SK-N-DZ (cell line): ENCODE measurements at regions not wholly inside any gene's neighbourhood (a gene's known extent, or its start where the extent isn't known, plus 50 kb on each side); places are given as distances from the start of the nearest gene placed in this dataset.
"Not testable (repeated sequence)": the region's sequence is repeated elsewhere in the genome, so short reads cannot be mapped to it uniquely, and the experiment has no call there.

Experiments used
- DNase-seq: peaks from one replicate; pipeline ENCODE4 v3.0.0-alpha.2; 2015; ENCODE audit warnings: low spot score

GRCh38 chr7:136419740-136420139 lies 442.6 kb upstream of the MTPN start:
- DNase-seq = not testable (repeated sequence)

- no peak for DNase-seq
These were observed 435.8 kb upstream of the MTPN start for GRCh38 chr7:136412952-136413351.

GRCh38 chr7:136405931-136406777 lies 429.0 kb upstream of the MTPN start:
- DNase-seq = peak; percentile 79

- DNase-seq = no peak
These were observed 426.4 kb upstream of the MTPN start for GRCh38 chr7:136403591-136403990.

GRCh38 chr7:136400877-136401276 lies 423.7 kb upstream of the MTPN start:
- DNase-seq = no peak

GRCh38 chr7:136399385-136399784 lies 422.2 kb upstream of the MTPN start:
- no peak for DNase-seq

- DNase-seq = no peak
These were observed 415.7 kb upstream of the MTPN start for GRCh38 chr7:136392856-136393255.

- no peak for DNase-seq
These were observed 414.2 kb upstream of the MTPN start for GRCh38 chr7:136391371-136391770.

- no peak for DNase-seq
These were observed 412.8 kb upstream of the MTPN start for GRCh38 chr7:136389933-136390332.

GRCh38 chr7:136386876-136387275 lies 409.7 kb upstream of the MTPN start:
- no peak for DNase-seq

- not testable (repeated sequence) for DNase-seq
These were observed 394.2 kb upstream of the MTPN start for GRCh38 chr7:136371409-136371808.

GRCh38 chr7:136370137-136370536 lies 393.0 kb upstream of the MTPN start:
- no peak for DNase-seq

GRCh38 chr7:136369225-136369624 lies 392.1 kb upstream of the MTPN start:
- DNase-seq = no peak

- no peak for DNase-seq
These were observed 382.3 kb upstream of the MTPN start for GRCh38 chr7:136359333-136359903.

GRCh38 chr7:136353287-136353686 lies 376.1 kb upstream of the MTPN start:
- peak; percentile 8 for DNase-seq

GRCh38 chr7:136348542-136349192 lies 371.5 kb upstream of the MTPN start:
- DNase-seq = no peak

GRCh38 chr7:136348142-136348541 lies 371.0 kb upstream of the MTPN start:
- no peak for DNase-seq

GRCh38 chr7:136347488-136347887 lies 370.3 kb upstream of the MTPN start:
- DNase-seq = no peak

- no peak for DNase-seq
These were observed 365.1 kb upstream of the MTPN start for GRCh38 chr7:136342251-136342650.

- DNase-seq = no peak
These were observed 362.3 kb upstream of the MTPN start for GRCh38 chr7:136339464-136339863.

GRCh38 chr7:136336932-136337331 lies 359.8 kb upstream of the MTPN start:
- DNase-seq = no peak

GRCh38 chr7:136333636-136334035 lies 356.5 kb upstream of the MTPN start:
- no peak for DNase-seq
